Fibroblast of skin of left quadriceps (primary cell): ENCODE measurements at regions not wholly inside any gene's neighbourhood (a gene's known extent, or its start where the extent isn't known, plus 50 kb on each side); places are given as distances from the start of the nearest gene placed in this dataset.

Experiments used
- DNase-seq, 2 experiments: peaks; one replicate each; pipeline ENCODE4 v3.0.0-alpha.2; 2013; ENCODE audit warnings: low read depth in 2 of 2

DNA sequence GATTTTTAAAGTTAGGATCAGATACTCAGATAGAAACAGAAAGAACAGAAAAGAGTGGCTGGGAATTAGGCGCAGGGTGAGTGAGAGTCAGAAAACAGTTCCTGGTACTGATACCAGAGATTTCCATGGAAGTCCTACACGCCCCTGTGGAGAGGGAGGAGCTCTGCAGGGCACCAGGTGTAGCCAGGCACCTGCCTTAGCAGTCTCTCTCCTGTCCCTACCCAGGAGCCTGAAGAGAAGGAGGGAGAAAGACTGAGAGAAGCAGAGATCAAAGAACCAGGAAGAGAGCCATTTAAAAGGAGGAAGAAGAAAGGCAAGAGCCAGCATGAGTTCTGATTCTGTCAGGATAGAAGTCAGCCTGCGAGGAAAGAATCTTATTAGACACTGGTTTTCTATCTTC lies 65.0 kb downstream of the CBLN1 start:
- DNase-seq = no peak

DNA sequence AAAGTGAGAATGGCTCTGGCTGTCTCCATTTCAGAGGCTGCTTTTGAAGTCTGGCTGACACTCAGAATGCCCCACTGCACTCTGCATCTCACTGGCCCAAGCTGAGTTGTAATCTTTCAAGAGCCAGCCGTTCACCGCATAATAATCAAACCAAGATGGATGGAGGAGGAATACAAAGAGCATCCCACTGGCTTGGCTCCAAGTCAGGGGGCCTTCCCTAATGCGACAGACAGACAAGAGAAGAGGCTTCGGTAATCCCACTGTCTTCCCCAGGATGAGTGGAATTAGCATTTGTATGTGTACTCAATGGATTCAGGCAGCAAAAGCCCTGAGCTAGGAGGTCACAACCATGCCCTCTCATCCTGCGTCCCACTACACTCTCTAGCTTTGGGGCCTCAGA lies 68.0 kb downstream of the CBLN1 start:
- DNase-seq = no peak

DNA sequence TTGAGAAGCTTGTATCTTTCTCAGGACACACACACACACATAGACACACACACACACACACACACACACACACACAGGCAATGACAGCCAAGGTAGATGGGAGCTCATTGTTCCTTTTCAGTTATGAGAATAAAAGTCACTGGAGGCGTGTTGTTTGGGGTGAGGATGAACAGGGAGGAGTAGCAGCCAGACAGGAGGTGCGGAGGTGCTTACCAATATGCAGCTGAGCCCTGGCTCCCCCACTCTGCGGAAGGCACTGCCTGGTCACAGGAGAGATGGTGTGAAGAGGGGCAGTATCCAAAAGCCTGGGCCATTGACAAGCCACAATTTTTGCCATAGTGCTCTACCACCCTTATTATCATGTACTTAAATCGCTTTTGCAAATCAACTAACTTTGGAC lies 77.4 kb downstream of the CBLN1 start:
- no peak for DNase-seq

DNA sequence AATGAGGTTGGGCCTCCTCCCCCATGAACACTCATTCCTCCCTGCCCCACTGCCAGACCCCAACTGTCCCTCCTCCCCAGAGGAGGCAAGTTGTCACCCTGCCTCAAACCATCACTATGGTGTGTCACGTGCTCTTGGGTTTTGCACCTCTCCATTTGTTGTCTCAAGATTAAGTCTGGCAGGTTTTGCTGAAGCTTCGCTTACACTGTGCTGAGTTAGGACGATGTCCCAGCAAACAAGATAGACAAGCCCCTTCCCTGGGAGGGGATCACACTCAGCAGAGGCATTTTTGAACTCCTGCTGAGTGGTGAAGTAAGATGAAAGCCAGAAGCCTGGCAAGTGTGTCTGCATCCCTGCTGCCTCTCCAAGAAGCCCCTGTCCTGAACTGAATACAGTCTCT lies 78.3 kb downstream of the CBLN1 start:
- no peak for DNase-seq

DNA sequence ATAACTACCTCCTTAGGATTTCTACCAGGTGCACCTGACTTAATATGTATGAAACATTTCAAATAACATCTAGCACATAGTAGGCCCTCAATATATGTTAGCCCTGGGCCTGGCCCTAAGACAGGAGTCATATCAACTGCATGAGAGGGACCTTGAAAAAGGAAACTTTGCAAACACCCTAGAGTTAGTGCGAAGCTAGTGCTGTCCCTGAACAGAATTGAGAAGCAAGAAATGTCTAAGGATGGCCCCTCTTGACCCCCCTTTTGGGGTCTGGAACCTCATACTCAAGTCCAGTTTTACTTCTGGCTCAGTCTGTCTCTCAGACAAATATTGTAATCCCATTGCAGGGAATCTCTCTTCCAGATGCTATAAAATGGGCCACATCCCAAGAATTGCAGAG lies 80.5 kb downstream of the CBLN1 start:
- no peak for DNase-seq

DNA sequence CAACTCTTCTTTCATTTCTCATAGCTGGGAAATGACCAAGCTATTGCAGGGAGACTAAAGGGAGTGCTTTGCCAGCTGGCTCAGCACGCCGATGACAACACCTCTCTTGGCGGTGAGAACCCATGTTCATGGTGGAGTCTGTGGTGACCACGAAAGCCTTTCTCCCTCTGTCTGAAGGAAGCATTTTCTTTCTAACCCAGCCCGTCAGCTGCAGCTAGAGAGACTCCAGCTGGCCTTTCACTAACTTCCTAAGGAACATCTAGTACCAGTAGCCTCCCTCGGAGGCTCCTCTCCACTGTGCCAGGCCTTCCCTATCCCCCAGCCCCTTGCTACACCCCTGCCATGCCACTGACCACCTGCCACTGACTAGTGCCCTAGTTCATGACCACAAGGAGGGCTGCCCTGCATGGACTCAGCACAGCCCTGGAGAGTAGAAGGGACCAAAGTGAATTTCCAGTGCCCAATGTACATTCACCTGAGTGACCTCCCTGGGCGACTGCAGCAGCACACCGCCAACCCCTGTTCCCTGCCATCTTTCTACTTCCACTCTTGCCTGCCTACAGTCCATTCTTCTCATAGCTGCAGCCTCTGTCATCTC lies 81.3 kb downstream of the CBLN1 start:
- no peak for DNase-seq

DNA sequence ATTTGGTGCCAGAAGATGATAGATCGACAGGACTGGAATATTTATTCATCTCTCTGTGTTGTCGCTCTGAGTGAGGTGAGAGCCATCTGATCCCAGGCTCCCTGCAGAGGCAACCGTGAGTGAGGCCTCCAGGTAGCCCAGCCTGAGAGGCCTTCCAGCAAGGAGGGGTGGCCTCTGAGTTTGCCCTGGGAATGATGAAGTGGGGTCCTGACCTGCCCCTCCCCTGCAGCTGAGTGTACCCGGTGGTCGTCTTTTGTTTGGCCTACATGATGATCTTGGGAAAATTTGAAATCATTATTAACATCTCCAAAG lies 86.4 kb downstream of the CBLN1 start:
- no peak for DNase-seq

DNA sequence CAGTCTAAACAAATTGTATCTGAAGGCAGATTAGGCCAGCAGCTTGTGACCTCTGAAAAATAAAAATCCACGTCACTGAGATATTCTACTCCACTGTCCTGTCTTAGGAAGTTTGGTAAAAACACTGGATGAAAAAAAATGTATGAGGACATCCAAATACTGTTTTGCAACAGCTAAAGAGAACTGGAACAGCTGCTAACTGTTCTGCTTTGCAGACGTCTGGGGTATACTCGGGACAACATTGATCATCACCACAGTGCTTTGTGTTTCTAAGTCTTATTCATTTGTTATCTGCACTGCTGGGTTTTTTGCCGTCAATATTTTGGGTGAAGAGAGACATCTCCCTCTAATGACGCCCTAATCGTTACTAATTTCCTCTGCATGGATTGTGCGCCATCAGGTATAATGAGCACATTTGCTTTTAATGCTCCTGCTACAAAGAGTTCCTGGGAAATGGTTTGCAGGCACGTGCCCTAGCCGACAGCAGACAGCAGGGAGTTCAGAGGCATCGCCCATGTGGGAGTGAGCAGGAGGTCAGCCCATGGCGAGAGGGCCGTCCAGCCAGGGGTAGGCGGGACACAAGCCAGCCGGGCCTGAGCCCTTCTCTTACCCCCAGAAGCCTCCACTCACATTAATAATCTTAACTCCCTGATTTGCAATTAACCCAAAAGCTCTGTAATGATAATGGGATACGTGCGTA lies 87.0 kb downstream of the CBLN1 start:
- no peak for DNase-seq

DNA sequence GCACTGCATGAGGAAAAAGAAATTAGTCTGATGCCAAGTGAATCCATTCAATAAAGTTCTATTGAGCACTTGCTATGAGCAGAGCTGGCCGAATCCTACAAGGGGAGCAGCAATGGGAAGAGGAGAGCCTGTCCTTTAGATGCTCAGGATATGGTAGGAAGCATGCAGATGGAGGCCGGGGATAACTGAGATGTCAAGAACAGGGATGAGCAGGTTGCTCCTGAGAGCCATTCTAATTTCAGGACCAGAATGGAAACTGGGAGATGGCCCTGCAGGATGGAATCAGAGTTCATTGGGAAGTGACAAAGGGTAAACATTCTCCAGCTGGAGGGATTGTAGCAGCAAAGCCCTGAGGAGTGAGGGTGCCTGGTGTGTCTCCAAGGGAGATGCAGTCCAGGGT lies 88.0 kb downstream of the CBLN1 start:
- no peak for DNase-seq

DNA sequence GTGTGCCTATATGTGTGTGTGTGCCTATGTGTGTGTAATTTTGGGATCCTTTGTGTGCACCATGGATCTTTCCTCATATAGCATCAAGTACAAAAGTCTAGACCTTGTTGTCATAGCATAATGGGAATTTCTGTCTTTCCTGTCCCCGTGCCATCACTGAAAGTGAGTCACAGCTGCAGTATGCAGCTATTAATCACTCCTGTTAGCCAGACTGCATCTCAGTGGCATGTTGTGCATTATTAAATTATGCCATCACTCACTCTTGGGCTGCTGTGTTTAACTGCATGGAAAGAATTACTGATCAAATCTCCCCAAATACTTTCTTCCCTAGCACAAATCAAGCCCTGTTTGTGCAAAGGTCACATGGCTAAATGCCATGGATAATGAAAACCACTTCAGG lies 92.4 kb downstream of the CBLN1 start:
- DNase-seq = no peak

DNA sequence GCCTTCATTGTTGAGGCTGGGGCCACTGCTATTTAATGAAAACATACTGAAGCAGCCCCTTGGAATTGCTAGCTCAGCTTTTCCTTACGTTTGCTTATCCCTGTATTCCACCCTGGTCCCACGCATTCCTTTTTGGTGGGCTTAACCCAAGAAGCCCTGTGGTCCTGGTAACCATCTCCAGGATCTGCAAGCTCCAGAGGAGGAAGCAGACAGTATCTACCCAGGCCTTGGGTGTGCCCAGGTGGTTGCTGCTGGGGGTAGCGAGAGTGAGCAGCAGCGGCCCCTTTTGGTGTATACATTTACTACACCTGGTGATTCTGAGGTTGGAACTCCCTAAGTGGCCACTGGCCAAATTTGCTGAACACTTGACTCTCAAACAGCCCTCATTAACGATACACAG lies 97.7 kb downstream of the CBLN1 start:
- DNase-seq = no peak

DNA sequence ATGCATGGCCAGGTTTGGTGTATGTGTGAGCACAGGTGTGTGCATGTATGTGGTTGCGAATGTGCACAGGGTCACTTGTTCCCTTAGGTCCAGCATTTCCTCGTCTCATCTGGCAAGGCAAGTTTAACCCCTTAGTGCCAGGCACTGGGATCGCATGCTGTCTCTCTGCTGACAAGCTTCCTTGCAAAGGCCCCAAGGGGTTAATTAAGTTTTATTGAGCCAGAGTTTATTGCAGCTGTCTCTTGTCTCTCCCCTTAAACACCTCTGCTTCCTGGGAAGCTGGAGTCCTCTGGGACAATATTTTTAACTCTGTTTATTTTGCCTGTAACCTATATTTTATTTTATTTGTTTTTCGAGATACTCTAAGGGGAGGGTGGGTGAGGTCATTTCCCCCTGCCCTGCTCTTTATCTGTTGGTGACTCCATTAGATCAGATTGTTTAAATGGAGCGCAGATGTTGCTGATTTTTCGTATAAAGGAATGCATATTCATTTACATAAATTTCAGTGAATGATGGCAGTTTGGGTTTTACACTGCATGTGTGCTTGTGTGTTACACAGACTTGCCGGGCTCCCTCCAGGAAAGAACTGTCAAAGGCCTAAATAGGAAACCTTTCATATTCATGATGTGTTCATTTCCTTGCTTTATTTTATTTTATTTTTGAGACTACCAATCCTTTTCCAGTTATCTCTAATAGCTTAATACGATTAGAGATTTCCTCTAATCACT lies 99.7 kb downstream of the CBLN1 start:
- no peak for DNase-seq

DNA sequence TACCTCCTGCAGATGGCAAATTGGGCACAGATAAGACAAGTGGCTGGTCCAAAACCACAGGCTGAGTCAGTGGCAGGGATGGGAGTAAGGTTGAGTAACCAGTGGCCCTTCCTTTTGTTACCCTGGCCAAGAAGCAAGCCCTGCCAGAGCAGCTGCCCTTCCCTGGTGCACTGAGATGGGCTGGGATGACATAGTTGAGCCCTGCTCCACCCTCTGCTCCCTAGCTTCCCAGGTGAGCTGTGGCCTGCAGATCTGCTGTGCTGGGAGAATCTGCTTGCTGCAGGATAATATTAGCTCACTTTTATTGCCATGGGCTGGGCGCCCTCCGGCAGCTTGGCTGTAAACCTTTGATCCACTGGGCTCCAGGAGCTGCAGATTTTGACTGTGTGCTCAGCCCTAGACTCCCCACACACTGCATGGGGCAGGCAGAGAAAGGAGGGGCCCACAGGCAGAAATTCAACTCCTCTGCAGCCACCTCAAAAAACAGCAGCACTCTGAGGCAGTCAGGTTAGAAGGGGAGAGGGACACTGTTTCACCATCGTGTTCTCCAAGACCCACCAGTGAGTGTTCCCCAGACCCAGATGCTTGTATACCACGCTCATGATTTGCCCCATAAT lies 101.8 kb downstream of the CBLN1 start:
- no peak for DNase-seq

DNA sequence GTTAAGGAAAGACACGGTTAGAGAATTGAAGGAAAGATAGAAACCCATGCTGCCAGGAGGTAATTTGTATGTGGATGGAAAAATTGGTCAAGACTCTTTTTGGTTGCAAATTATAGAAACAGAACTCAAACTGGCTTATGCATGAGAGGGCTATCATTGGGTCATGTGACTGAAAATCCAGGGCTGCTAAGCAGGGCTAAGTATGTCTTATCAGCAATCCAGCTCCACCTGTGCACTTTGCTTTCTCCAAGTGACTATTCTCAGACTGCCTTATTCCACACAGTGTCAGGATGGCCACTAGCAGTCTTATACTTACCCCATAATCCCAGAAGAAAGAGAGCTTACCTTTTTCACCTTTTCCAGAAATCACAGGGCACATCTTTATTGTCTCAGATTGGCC lies 113.5 kb downstream of the CBLN1 start:
- DNase-seq = no peak

DNA sequence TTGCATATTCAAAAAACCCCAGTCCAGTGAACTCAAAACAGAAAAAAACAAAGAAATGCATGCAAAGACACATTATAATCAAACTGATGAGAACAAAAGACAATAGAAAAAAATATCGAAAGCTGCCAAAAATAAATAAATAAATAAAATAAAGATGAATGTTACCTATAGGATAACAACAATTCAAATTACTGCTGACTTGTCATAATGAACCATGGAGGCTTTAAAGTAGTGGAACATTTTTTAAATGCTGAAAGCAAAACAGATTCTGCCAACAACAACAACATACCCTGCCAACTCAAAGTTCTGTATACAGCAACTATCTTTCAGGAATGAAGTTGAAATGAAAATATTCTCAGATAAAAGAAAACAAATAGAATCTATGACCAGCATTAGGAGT lies 116.6 kb downstream of the CBLN1 start:
- no peak for DNase-seq

DNA sequence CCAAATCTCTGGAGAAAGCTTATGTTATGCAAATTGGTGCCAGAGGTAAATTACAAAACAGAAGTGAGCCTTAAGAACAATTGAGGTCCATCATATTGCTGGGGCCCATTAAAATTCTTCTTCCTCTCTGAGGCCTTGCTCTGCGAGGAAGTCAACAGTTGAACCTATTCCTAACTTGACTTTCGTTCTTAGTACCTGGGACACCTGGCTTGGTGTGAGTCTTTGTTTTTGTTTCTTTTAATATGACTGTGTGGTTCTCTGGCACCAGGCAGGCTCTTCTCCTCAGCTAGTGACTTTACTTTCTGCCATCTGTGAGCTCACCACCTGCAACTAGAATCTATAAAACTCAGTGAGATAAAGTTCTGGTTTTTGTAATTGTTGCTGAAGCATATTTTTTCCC lies 120.4 kb downstream of the CBLN1 start:
- no peak for DNase-seq

DNA sequence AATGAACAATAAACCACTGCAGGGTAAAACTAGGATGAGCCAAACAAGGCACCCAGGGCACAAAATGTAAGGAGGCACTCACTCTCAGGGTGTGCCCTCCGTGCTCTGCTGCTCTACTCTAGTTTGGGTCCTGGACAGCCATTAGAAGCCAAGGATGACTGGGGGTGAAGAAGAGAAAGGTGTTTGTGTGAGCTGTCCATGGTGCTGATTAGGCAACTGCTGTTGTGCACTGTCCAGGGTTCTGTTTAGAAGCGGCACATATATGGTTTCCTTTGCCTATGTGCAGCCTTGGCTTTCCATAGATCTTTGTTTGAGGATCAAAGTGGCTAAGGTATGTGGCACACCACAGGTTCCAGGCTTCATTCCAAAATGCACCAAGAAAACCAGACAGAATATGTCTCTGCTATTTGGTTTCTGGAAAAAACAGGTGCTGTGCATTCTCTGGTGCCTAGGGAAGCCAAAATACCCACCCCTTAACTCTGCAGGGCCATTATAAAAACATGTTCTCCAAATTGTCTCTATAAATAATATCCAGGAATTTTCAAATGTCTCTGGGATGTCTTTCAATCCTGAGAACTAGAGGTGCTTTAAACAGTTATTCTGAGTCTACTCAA lies 123.5 kb downstream of the CBLN1 start:
- no peak for DNase-seq

DNA sequence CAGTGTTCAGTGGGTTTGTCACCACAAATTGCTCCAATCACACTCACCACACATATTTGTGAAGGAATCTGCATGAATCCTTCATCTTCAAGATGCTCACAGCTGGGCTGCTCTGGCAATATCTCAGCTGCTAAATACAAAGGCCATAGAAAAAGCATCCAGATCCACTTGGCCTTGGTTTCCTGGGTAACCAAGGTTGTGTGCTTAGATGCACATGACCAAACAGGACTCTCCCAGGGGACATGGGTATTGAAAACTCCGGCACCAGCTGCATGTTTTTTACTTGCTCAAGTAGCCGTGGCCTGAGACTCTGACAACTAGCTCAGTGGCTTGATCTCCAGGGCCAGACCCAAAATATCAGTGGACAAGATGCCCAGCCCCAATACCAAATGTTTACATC lies 131.3 kb downstream of the CBLN1 start:
- DNase-seq = no peak

DNA sequence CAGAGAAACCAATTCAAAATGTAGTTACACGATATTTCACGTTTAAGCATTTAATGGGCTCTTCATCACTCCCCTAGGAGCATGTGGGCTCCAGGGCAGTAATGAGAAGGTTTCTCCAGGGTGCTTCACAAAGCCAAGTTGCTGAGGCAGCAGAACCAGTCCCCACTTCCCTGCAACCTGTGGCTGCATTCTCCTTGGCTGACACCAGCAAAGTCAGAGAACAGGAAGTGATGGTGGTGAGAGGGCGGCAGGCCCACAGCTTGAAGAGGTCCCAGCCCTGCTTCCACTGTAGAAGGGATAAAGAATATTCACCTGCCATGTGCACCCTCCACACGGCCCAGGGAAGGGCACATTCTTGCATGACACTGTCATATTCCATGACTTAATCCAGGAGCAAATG lies 133.2 kb downstream of the CBLN1 start:
- no peak for DNase-seq

DNA sequence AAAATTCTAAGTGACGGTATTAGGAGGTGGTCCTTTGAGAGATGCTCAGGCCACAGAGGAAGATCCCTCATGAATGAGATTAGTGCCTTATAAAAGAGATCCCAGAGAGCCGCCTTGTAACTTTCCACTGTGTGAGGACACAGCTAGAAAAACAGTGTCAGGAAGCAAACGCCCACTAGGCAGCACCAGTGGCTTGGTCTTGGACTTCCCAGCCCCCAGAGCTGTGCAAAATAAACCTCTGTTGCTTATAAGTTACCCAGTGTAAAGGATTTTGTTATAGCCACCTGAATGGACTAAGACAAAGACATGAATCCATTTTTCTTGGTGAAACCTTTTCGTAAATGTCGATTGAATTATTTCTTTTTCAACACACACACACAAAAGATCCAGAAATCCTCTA lies 141.0 kb downstream of the CBLN1 start:
- no peak for DNase-seq

DNA sequence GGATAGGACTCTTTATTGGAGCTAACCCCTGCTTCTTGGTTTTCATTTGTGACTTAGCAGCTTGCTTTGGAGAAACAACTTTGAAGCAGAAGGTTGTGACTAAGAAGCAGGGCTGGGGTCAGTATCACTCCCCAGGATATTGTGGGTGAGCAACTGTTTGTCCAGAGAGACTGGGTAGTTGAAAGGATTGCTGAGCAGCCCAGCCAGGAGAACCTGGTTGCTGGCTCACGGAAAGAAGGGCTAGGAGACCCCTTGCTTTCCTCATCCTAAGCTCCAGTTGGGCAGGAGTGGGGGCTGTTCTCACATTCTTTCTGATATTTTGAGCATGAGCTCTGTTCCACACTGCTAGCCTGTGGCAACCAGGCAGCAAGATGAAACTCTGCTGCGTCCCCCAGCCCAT lies 151.2 kb downstream of the CBLN1 start:
- no peak for DNase-seq

DNA sequence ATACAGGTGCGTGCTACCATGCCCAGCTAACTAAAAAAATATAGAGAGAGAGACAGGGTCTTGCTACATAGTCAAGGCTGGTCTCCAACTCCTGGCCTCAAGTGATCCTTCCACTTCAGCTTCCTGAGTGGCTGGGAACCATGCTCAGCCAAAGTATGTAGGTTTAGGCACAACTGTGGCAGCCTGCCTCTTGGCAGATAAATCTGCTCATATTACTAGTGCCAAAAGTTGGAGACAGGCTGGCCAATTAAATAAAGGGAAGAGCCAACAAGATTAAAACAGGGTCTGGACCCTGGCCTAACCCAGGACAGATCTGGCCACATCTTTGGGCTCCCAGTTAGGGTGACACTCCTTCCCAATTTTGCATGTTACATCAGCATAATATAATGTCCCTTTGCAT lies 151.7 kb downstream of the CBLN1 start:
- no peak for DNase-seq

DNA sequence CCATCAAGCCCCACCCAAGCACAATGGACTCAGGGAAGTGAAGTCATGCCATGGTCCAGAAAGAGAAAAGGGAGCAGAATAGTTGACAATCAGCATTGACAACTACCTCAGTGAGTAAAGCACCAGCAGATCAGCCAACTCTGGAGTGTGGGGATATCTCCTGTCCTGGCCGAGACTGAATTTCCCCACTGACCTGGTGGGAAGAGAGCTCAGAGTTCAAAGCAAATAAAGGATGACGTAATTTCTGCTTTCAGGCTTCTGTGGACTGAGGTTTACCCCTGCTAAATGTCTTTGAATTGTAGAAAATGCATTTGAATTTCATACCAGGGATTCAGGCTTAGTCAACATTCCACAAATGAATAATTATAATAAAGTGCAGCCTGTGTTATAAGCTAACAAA lies 152.9 kb downstream of the CBLN1 start:
- no peak for DNase-seq
